Activated naive CD8-positive, alpha-beta T cell treated with anti-CD3 and anti-CD28 coated beads, Interleukin-2, amount 10 ng/mL, durations not matched to agents 7 days and 5 days (primary cell): ENCODE measurements at regions not wholly inside any gene's neighbourhood (a gene's known extent, or its start where the extent isn't known, plus 50 kb on each side); places are given as distances from the start of the nearest gene placed in this dataset.
"Not testable (repeated sequence)": the region's sequence is repeated elsewhere in the genome, so short reads cannot be mapped to it uniquely, and the experiment has no call there.

ENCODE experiments used
- ATAC-seq: fragments of 150-1000 bp; cut with Tn5 transposase; one replicate; pipeline ENCODE4 v1.10.0; 2021; ENCODE audit warnings: low read depth, moderate library complexity
- POLR2A ChIA-PET: fragments of 350-600 bp; sonication (Branson Sonifier 250); formaldehyde crosslinking; loops from one replicate; lab custom pipeline; 2021; ENCODE audit warnings: antibody characterized with exemption; lab: Charles Lee
- DNase-seq: peaks from one replicate; pipeline ENCODE4 v3.0.0; 2021
- H3K27ac Mint-ChIP-seq: one replicate; pipeline ENCODE4 v1.8.0; 2022; ENCODE audit warnings: mild to moderate bottlenecking, mixed read lengths
- H3K27me3 Mint-ChIP-seq: one replicate; pipeline ENCODE4 v1.8.0; 2022; ENCODE audit warnings: mild to moderate bottlenecking, moderate library complexity, mixed read lengths
- H3K36me3 Mint-ChIP-seq: one replicate; pipeline ENCODE4 v1.8.0; 2021; ENCODE audit warnings: mild to moderate bottlenecking, mixed read lengths
- H3K4me1 Mint-ChIP-seq: one replicate; pipeline ENCODE4 v1.8.0; 2021; ENCODE audit warnings: mixed read lengths
- H3K4me3 Mint-ChIP-seq: one replicate; pipeline ENCODE4 v1.8.0; 2022; ENCODE audit warnings: mild to moderate bottlenecking, moderate library complexity, mixed read lengths
- H3K9me3 Mint-ChIP-seq: one replicate; pipeline ENCODE4 v1.8.0; 2021; ENCODE audit warnings: mixed read lengths

GRCh38 chr6:7004581-7005297, 103.0 kb upstream of the RREB1 start:
- Mint-ChIP-seq H3K27me3 (peaks cover 4% of the 10 kb centered on the region), H3K36me3 (no peaks in the 10 kb centered on the region), H3K9me3 (peaks cover 1% of the 10 kb centered on the region), H3K27ac (no peak overlapping the region), H3K4me3 (no peak overlapping the region), H3K4me1 (no peaks in the 10 kb centered on the region)
- DNase-seq (no peak), ATAC-seq (no peak)
- POLR2A ChIA-PET = no interaction called here

GRCh38 chr6:7006515-7007191, 101.1 kb upstream of the RREB1 start:
- ATAC-seq = no peak
- POLR2A ChIA-PET = interaction anchor here (0.6 kb wide), 1 partner anchor 1811 kb away, joined by 3 read pairs; no protein-coding TSS in a partner anchor
- H3K27me3 Mint-ChIP-seq = peaks cover 4% of the 10 kb centered on the region
- peaks cover 1% of the 10 kb centered on the region for H3K9me3 Mint-ChIP-seq
- no peak overlapping the region for H3K27ac Mint-ChIP-seq
- H3K4me1 Mint-ChIP-seq = no peaks in the 10 kb centered on the region
- H3K4me3 Mint-ChIP-seq = no peak overlapping the region
- DNase-seq = no peak
- no peaks in the 10 kb centered on the region for H3K36me3 Mint-ChIP-seq

GRCh38 chr6:7008451-7008988, 99.2 kb upstream of the RREB1 start:
- Mint-ChIP-seq H3K27me3 (peaks cover 6% of the 10 kb centered on the region), H3K4me3 (no peak overlapping the region), H3K27ac (no peak overlapping the region), H3K9me3 (peaks cover 1% of the 10 kb centered on the region), H3K36me3 (no peaks in the 10 kb centered on the region), H3K4me1 (no peaks in the 10 kb centered on the region)
- DNase-seq = no peak
- POLR2A ChIA-PET = no interaction called here
- ATAC-seq = no peak

- DNase-seq = no peak
- no peaks in the 10 kb centered on the region for H3K36me3 Mint-ChIP-seq
- no peaks in the 10 kb centered on the region for H3K4me1 Mint-ChIP-seq
- POLR2A ChIA-PET = no interaction called here
- no peak overlapping the region for H3K4me3 Mint-ChIP-seq
- H3K27ac Mint-ChIP-seq = no peak overlapping the region
- ATAC-seq = no peak
- no peaks in the 10 kb centered on the region for H3K9me3 Mint-ChIP-seq
- H3K27me3 Mint-ChIP-seq = peaks cover 2% of the 10 kb centered on the region
These were observed 91.5 kb upstream of the RREB1 start for GRCh38 chr6:7016226-7016625.

- peaks cover 1% of the 10 kb centered on the region for H3K36me3 Mint-ChIP-seq
- H3K9me3 Mint-ChIP-seq = no peaks in the 10 kb centered on the region
- no peak overlapping the region for H3K27ac Mint-ChIP-seq
- peaks cover 2% of the 10 kb centered on the region for H3K4me1 Mint-ChIP-seq
- peaks cover 5% of the 10 kb centered on the region for H3K27me3 Mint-ChIP-seq
- POLR2A ChIA-PET = no interaction called here
- ATAC-seq = no peak
- no peak for DNase-seq
- no peak overlapping the region for H3K4me3 Mint-ChIP-seq
These were observed 86.5 kb upstream of the RREB1 start for GRCh38 chr6:7021301-7021700.

GRCh38 chr6:7025861-7026260, 81.9 kb upstream of the RREB1 start:
- Mint-ChIP-seq H3K4me3 (no peak overlapping the region), H3K27me3 (peaks cover 14% of the 10 kb centered on the region), H3K27ac (peak overlapping the region; percentile 69), H3K36me3 (peaks cover 1% of the 10 kb centered on the region), H3K9me3 (no peaks in the 10 kb centered on the region), H3K4me1 (peaks cover 2% of the 10 kb centered on the region)
- POLR2A ChIA-PET = no interaction called here
- DNase-seq (no peak), ATAC-seq (no peak)

- H3K4me3 Mint-ChIP-seq, H3K4me1 Mint-ChIP-seq, H3K36me3 Mint-ChIP-seq, H3K27ac Mint-ChIP-seq, POLR2A ChIA-PET, ATAC-seq, DNase-seq, H3K9me3 Mint-ChIP-seq: not testable (repeated sequence)
- H3K27me3 Mint-ChIP-seq = peaks cover 15% of the 10 kb centered on the region
These were observed 78.8 kb upstream of the RREB1 start for GRCh38 chr6:7028963-7029362.

- H3K4me3 Mint-ChIP-seq, ATAC-seq, H3K4me1 Mint-ChIP-seq, DNase-seq, H3K36me3 Mint-ChIP-seq, POLR2A ChIA-PET, H3K27ac Mint-ChIP-seq, H3K9me3 Mint-ChIP-seq: not testable (repeated sequence)
- peaks cover 13% of the 10 kb centered on the region for H3K27me3 Mint-ChIP-seq
These were observed 76.8 kb upstream of the RREB1 start for GRCh38 chr6:7030968-7031367.

- Mint-ChIP-seq H3K9me3 (no peaks in the 10 kb centered on the region), H3K27ac (no peak overlapping the region), H3K4me1 (no peaks in the 10 kb centered on the region), H3K27me3 (peaks cover 16% of the 10 kb centered on the region), H3K4me3 (no peak overlapping the region), H3K36me3 (peaks cover 1% of the 10 kb centered on the region)
- no peak for DNase-seq
- POLR2A ChIA-PET = no interaction called here
- no peak for ATAC-seq
These were observed 74.6 kb upstream of the RREB1 start for GRCh38 chr6:7033202-7033601.

GRCh38 chr6:7034055-7034454, 73.7 kb upstream of the RREB1 start:
- POLR2A ChIA-PET = no interaction called here
- Mint-ChIP-seq H3K9me3 (no peaks in the 10 kb centered on the region), H3K4me1 (no peaks in the 10 kb centered on the region), H3K27ac (no peak overlapping the region), H3K36me3 (peaks cover 1% of the 10 kb centered on the region), H3K27me3 (peaks cover 14% of the 10 kb centered on the region), H3K4me3 (no peak overlapping the region)
- no peak for ATAC-seq
- DNase-seq = no peak

- Mint-ChIP-seq H3K4me3 (no peak overlapping the region), H3K9me3 (no peaks in the 10 kb centered on the region), H3K27me3 (peaks cover 7% of the 10 kb centered on the region), H3K27ac (no peak overlapping the region), H3K4me1 (no peaks in the 10 kb centered on the region), H3K36me3 (peaks cover 1% of the 10 kb centered on the region)
- DNase-seq = no peak
- POLR2A ChIA-PET = interaction anchor here (0.6 kb wide), 1 partner anchor 9 kb away, joined by 3 read pairs; no protein-coding TSS in a partner anchor
- no peak for ATAC-seq
These were observed 71.9 kb upstream of the RREB1 start for GRCh38 chr6:7035837-7036249.

- H3K9me3 Mint-ChIP-seq = no peaks in the 10 kb centered on the region
- H3K4me1 Mint-ChIP-seq = peaks cover 16% of the 10 kb centered on the region
These were observed 66.2 kb upstream of the RREB1 start for GRCh38 chr6:7041511-7042026.

GRCh38 chr6:7042056-7042653, 65.6 kb upstream of the RREB1 start:
- Mint-ChIP-seq H3K4me1 (peaks cover 17% of the 10 kb centered on the region), H3K9me3 (no peaks in the 10 kb centered on the region), H3K27ac (peak overlapping the region; percentile 10), H3K27me3 (peaks cover 12% of the 10 kb centered on the region), H3K4me3 (no peak overlapping the region), H3K36me3 (peaks cover 6% of the 10 kb centered on the region)
- POLR2A ChIA-PET = interaction anchor here (1.0 kb wide), 1 partner anchor 67 kb away, joined by 3 read pairs; no protein-coding TSS in a partner anchor
- no peak for DNase-seq
- ATAC-seq = no peak

More at GRCh38 chr6:7041511-7042026, 66.2 kb upstream of the RREB1 start:
- Mint-ChIP-seq H3K4me3 (no peak overlapping the region), H3K27ac (peak overlapping the region; percentile 62), H3K27me3 (peaks cover 12% of the 10 kb centered on the region), H3K36me3 (peaks cover 6% of the 10 kb centered on the region)
- ATAC-seq (no peak), DNase-seq (no peak)
- POLR2A ChIA-PET = no interaction called here
